ENCODE measurements at regions not wholly inside any gene's neighbourhood (a gene's known extent, or its start where the extent isn't known, plus 50 kb on each side); places are given as distances from the start of the nearest gene placed in this dataset.

- CTCF ChIA-PET, result interaction anchor here (2.4 kb wide), 1 partner anchor 33 kb away, joined by 6 read pairs; no protein-coding TSS in a partner anchor
- H3K27ac ChIP-seq (ENCODE audit: low read depth in 2 of 2, low read length in 1 of 2), result no peak overlapping the region
- H3K79me2 ChIP-seq (ENCODE audit: insufficient read depth), result no peaks in the 10 kb centered on the region
- no peaks in the 10 kb centered on the region for H3F3A ChIP-seq (replicated peaks; ENCODE audit: insufficient read depth)
- H3K27me3 ChIP-seq (ENCODE audit: insufficient read depth), result no peaks in the 10 kb centered on the region
- H3K9me3 ChIP-seq, result no peaks in the 10 kb centered on the region
- WGBS (ENCODE audit: low lambda C conversion rate), result 49% methylated on average over 2 of the region's 2 CpGs
- no peak for TF ChIP-seq POLR2AphosphoS5 (IDR thresholded peaks at IDR 0.05; ENCODE audit: low read depth, low read length)
- no peak for TF ChIP-seq PBX3 (IDR thresholded peaks at IDR 0.05)
- no peak for TF ChIP-seq NFIC (IDR thresholded peaks at IDR 0.05; ENCODE audit: borderline replicate concordance)
- no peak for TF ChIP-seq ELF1 (IDR thresholded peaks at IDR 0.05)
- no peak for TF ChIP-seq CHD2 (IDR thresholded peaks at IDR 0.05; ENCODE audit: low read length, partially characterized antibody)
- no peak for TF ChIP-seq REST (IDR thresholded peaks at IDR 0.05; ENCODE audit: low read depth, low read length)
- TF ChIP-seq RFX5 (IDR thresholded peaks at IDR 0.05; ENCODE audit: low read length), result no peak
- no peak for TF ChIP-seq EZH2phosphoT487 (IDR thresholded peaks at IDR 0.05; ENCODE audit: borderline replicate concordance, low read depth)
- TF ChIP-seq CTCF (IDR thresholded peaks at IDR 0.05), result no peak
- TF ChIP-seq FOSL2 (IDR thresholded peaks at IDR 0.05; ENCODE audit: borderline replicate concordance, low read depth), result no peak
- no peak for TF ChIP-seq USF1 (IDR thresholded peaks at IDR 0.05; ENCODE audit: borderline replicate concordance, low read depth)
- no peak for TF ChIP-seq MEF2A (IDR thresholded peaks at IDR 0.05; ENCODE audit: borderline replicate concordance, low read depth)
- no peak for TF ChIP-seq YY1 (IDR thresholded peaks at IDR 0.05; ENCODE audit: low read depth)
- no peak for TF ChIP-seq RCOR1 (IDR thresholded peaks at IDR 0.05; ENCODE audit: low read length)
- TF ChIP-seq NRF1 (IDR thresholded peaks at IDR 0.05; ENCODE audit: low read depth, low read length), result no peak
- no peak for TF ChIP-seq USF2 (IDR thresholded peaks at IDR 0.05; ENCODE audit: borderline replicate concordance, low read depth, low read length)
- TF ChIP-seq IRF3 (IDR thresholded peaks at IDR 0.05; ENCODE audit: low read depth, low read length), result no peak
- H3K4me3 ChIP-seq (ENCODE audit: low read depth in 2 of 2, low read length in 1 of 2), result no peak overlapping the region
- DNase-seq, result no peak
- H3K36me3 ChIP-seq (replicated peaks in 1 of 2; ENCODE audit: control insufficient read depth in 1 of 2, insufficient read depth in 2 of 2, low read length in 1 of 2), result no peaks in the 10 kb centered on the region
- no peak overlapping the region for H2AFZ ChIP-seq (ENCODE audit: low read depth)
- H3K4me2 ChIP-seq, result no peak overlapping the region
- H3K9me2 ChIP-seq, result 0 out of 2 replicates have a peak, but pooled peaks cover 2% of the 10 kb centered on the region
- no peaks in the 10 kb centered on the region; a peak in 2 of 4 replicates for H3K4me1 ChIP-seq (ENCODE audit: control insufficient read depth in 1 of 2, insufficient read depth in 2 of 2, low read depth in 1 of 2, low read length in 1 of 2)
- H4K20me1 ChIP-seq (ENCODE audit: insufficient read depth), result no peaks in the 10 kb centered on the region
- H3K9ac ChIP-seq, result no peak overlapping the region
- POLR2A ChIA-PET, result no interaction called here
Observed at GRCh38 chr4:104418286-104418685, 76.4 kb downstream of the CXXC4 start.

Data from SK-N-SH (cell line).